Astrocyte (in vitro differentiated cells and primary cell): ENCODE measurements at regions not wholly inside any gene's neighbourhood (a gene's known extent, or its start where the extent isn't known, plus 50 kb on each side); places are given as distances from the start of the nearest gene placed in this dataset.

Experiments
- DNase-seq: peaks from one replicate; pipeline ENCODE4 v3.0.0-alpha.2; 2010; ENCODE audit warnings: low read depth
- FAIRE-seq: peaks from 2 replicates; lab custom pipeline; 2011; peaks lifted over from hg19 to GRCh38; lab: Jason Lieb, UNC
- H2AFZ ChIP-seq: 2 replicates; pipeline ENCODE4 v1.6.0; 2012; ENCODE audit warnings: low read depth, low read length, inconsistent platforms
- H3K27ac ChIP-seq: 2 replicates; pipeline ENCODE4 v1.5.1; 2011; ENCODE audit warnings: low read depth, low read length, inconsistent platforms
- H3K27me3 ChIP-seq: 2 replicates; pipeline ENCODE4 v1.6.0; 2011; ENCODE audit warnings: low read length, inconsistent platforms; ENCODE audit not compliant: insufficient read depth
- H3K36me3 ChIP-seq: 2 replicates; pipeline ENCODE4 v1.5.1; 2011; ENCODE audit warnings: low read length, inconsistent platforms; ENCODE audit not compliant: insufficient read depth
- H3K4me1 ChIP-seq: 2 replicates; pipeline ENCODE4 v1.5.1; 2011; ENCODE audit warnings: low read length, inconsistent platforms; ENCODE audit not compliant: insufficient read depth
- H3K4me2 ChIP-seq: 2 replicates; pipeline ENCODE4 v1.6.0; 2012; ENCODE audit warnings: low read length, inconsistent platforms
- H3K4me3 ChIP-seq: 2 replicates; pipeline ENCODE4 v1.5.1; 2011; ENCODE audit warnings: low read depth, mild to moderate bottlenecking, low read length, inconsistent platforms; ENCODE audit not compliant: insufficient read depth
- H3K79me2 ChIP-seq: 2 replicates; pipeline ENCODE4 v1.6.0; 2012; ENCODE audit warnings: mild to moderate bottlenecking, low read length, inconsistent platforms; ENCODE audit not compliant: insufficient read depth
- H3K9ac ChIP-seq: 2 replicates; pipeline ENCODE4 v1.6.0; 2012; ENCODE audit warnings: mild to moderate bottlenecking, low read length, inconsistent platforms
- H3K9me3 ChIP-seq: 2 replicates; pipeline ENCODE4 v1.5.1; 2012; ENCODE audit warnings: low read depth, mild to moderate bottlenecking, low read length, inconsistent platforms; ENCODE audit not compliant: insufficient read depth
- H4K20me1 ChIP-seq: 2 replicates; pipeline ENCODE4 v1.6.0; 2012; ENCODE audit warnings: low read length, inconsistent platforms; ENCODE audit not compliant: insufficient read depth
- H3K27ac Mint-ChIP-seq: one replicate; pipeline ENCODE4 v1.8.0; 2021; ENCODE audit warnings: mild to moderate bottlenecking, mixed read lengths; ENCODE audit not compliant: unreplicated experiment
- H3K27me3 Mint-ChIP-seq: one replicate; pipeline ENCODE4 v1.8.0; 2021; ENCODE audit warnings: low read depth, mixed read lengths; ENCODE audit not compliant: unreplicated experiment
- H3K36me3 Mint-ChIP-seq: one replicate; pipeline ENCODE4 v1.8.0; 2021; ENCODE audit warnings: low read depth, mixed read lengths; ENCODE audit not compliant: unreplicated experiment
- H3K4me1 Mint-ChIP-seq: one replicate; pipeline ENCODE4 v1.8.0; 2021; ENCODE audit warnings: low read depth, mixed read lengths; ENCODE audit not compliant: unreplicated experiment
- H3K4me3 Mint-ChIP-seq: one replicate; pipeline ENCODE4 v1.8.0; 2021; ENCODE audit warnings: mild to moderate bottlenecking, moderate library complexity, mixed read lengths; ENCODE audit not compliant: unreplicated experiment
- H3K9me3 Mint-ChIP-seq: one replicate; pipeline ENCODE4 v1.8.0; 2021; ENCODE audit warnings: mild to moderate bottlenecking, mixed read lengths; ENCODE audit not compliant: unreplicated experiment
- CTCF ChIP-seq: IDR thresholded peaks from 2 replicates; pipeline ENCODE4 v1.5.1; 2011; ENCODE audit warnings: low read depth, mild to moderate bottlenecking, inconsistent platforms, low read length, moderate library complexity; ENCODE audit not compliant: insufficient read depth
- EZH2 ChIP-seq: IDR thresholded peaks from 2 replicates; pipeline ENCODE4 v1.6.1; 2012; ENCODE audit warnings: mild to moderate bottlenecking, low read length, inconsistent platforms; ENCODE audit not compliant: insufficient read depth

GRCh38 chr9:19552282-19553105 is 143.7 kb downstream of the ACER2 start:
- H3K36me3 Mint-ChIP-seq, result no peaks in the 10 kb centered on the region
- H3K27me3 Mint-ChIP-seq, result peaks cover 2% of the 10 kb centered on the region
- no peaks in the 10 kb centered on the region for H3K9me3 Mint-ChIP-seq
- Histone ChIP-seq H3K27ac (no peak overlapping the region), H3K27me3 (no peaks in the 10 kb centered on the region), H3K9me3 (no peaks in the 10 kb centered on the region), H3K79me2 (no peaks in the 10 kb centered on the region), H4K20me1 (no peaks in the 10 kb centered on the region), H3K36me3 (no peaks in the 10 kb centered on the region), H3K4me1 (no peaks in the 10 kb centered on the region), H3K4me3 (no peak overlapping the region), H3K4me2 (no peak overlapping the region), H2AFZ (no peak overlapping the region), H3K9ac (no peak overlapping the region)
- FAIRE-seq (no peak), DNase-seq (no peak)
- H3K27ac Mint-ChIP-seq, result no peak overlapping the region
- H3K4me3 Mint-ChIP-seq, result no peak overlapping the region
- H3K4me1 Mint-ChIP-seq, result peaks cover 4% of the 10 kb centered on the region
- no peak for TF ChIP-seq CTCF
- TF ChIP-seq EZH2, result no peak

DNA sequence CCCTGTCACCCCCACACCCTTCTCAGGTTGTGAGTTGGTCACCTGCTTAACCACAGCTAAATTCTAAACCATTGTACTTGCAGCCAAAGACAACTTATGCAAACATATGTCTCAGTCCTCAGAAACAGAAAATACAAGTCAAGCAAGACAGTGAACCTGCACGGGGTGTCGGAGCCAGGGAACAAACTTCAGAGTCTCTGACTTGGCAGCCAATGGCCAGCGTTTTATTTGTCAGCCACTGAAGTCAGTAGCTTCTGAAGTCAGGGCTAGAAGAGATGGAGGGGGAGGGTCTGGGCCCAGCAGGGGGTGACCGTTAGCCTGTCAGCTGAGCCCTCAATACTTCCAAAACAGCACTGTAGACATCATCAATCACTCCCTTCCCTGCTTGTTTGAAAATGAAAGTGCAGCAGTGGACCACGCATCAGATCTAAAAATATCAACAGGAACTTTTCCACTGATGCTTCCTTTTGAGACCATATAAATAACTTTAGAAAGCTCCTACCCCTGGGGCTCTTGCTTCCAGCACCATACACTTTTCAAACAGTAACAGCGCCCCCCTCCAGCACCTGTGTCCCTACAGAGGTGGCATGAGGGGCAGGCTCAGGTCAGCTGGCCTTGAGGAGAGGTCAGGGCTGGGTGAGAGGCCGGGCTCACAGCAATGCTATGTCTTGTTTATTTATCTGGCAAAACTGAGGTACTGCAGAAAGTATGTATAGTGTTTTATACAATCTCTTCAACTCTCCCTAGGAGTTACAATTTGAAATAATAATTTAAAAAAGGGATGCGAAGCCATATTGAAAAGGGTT is 142.5 kb downstream of the ACER2 start:
- H3K4me3 ChIP-seq, result no peak overlapping the region
- FAIRE-seq, result no peak

More for the DNA sequence above, 142.5 kb downstream of the ACER2 start:
- Histone ChIP-seq H3K79me2 (no peaks in the 10 kb centered on the region), H3K4me1 (no peaks in the 10 kb centered on the region), H4K20me1 (no peaks in the 10 kb centered on the region), H3K9ac (no peak overlapping the region), H3K9me3 (no peaks in the 10 kb centered on the region), H3K36me3 (no peaks in the 10 kb centered on the region), H3K27ac (no peak overlapping the region), H3K4me2 (no peak overlapping the region), H2AFZ (no peak overlapping the region), H3K27me3 (no peaks in the 10 kb centered on the region)
- H3K4me3 Mint-ChIP-seq, result no peak overlapping the region
- H3K4me1 Mint-ChIP-seq, result peaks cover 4% of the 10 kb centered on the region
- no peak for DNase-seq
- no peak for TF ChIP-seq CTCF
- TF ChIP-seq EZH2, result no peak
- H3K9me3 Mint-ChIP-seq, result no peaks in the 10 kb centered on the region
- H3K27ac Mint-ChIP-seq, result no peak overlapping the region
- H3K27me3 Mint-ChIP-seq, result peaks cover 2% of the 10 kb centered on the region
- no peaks in the 10 kb centered on the region for H3K36me3 Mint-ChIP-seq
